RKO (cell line): ENCODE measurements at regions not wholly inside any gene's neighbourhood (a gene's known extent, or its start where the extent isn't known, plus 50 kb on each side); places are given as distances from the start of the nearest gene placed in this dataset.
"Not testable (repeated sequence)": the region's sequence is repeated elsewhere in the genome, so short reads cannot be mapped to it uniquely, and the experiment has no call there.

Experiments
- DNase-seq: peaks from one replicate; pipeline ENCODE4 v3.0.0-alpha.2; 2016; ENCODE audit warnings: low spot score

GRCh38 chr2:153626676-153627075, 148.1 kb upstream of the RPRM start:
- no peak for DNase-seq

GRCh38 chr2:153635494-153635893, 156.9 kb upstream of the RPRM start:
- no peak for DNase-seq

- no peak for DNase-seq
Measured at GRCh38 chr2:153641046-153641445, 162.5 kb upstream of the RPRM start.

DNA sequence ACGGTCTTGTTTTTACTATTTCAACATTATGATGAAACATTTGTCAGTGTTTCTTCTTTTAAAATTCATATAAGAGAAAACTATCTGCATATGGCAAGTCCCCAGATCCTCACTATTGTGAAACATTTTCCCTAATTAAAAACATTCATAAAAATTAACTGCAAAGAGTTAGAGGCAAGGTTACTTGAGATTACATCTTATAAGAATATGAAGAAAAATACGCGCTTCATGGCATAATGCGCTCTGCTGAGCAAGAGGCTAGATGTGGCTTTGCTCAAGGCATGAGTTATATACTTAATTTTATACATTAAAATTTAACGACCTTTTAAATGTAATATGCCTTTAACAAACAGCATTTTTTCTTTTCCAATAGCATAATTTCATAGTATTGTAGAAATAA, 166.4 kb upstream of the RPRM start:
- no peak for DNase-seq

DNA sequence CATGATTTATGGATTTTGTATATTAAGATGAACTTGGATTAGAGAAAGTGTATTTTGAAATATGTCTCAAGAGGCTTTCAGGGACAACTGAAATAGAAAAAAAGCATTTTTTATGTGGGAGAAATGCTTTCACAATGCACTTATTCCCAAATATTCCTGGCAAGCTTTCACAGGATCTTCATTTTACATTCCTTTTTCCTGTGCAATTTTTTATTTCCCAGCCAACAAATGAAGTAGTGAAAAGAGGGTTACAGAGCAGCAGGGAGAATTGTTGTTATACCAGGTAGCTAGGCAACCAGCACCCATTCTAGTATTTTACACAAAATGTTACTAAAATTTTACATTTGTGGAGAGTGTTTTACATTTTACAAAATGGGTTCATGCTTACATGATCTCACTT, 167.0 kb upstream of the RPRM start:
- DNase-seq: no peak

GRCh38 chr2:153657651-153658050, 179.1 kb upstream of the RPRM start:
- no peak for DNase-seq

- DNase-seq: no peak
Measured at GRCh38 chr2:153661801-153662200, 183.2 kb upstream of the RPRM start.

GRCh38 chr2:153663371-153663770, 184.8 kb upstream of the RPRM start:
- DNase-seq: no peak

DNA sequence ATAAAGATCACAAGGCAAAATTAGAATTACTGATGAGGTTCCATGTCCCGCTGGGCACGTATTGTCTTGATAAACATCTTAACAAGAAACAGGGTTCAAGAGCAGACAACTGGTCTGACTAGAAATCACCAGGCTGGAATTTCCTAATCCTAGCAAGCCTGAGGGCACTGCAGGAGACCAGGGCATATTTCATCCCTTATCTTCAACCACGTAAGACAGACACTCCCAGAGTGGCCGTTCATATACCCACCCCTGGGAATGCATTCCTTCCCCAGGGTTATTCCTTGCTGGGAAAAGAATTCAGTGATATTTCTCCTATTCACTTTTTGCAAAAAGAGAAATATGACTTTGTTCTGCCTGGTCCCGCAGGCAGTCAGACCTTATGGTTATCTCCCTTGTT, 185.4 kb upstream of the RPRM start:
- not testable (repeated sequence) for DNase-seq

DNA sequence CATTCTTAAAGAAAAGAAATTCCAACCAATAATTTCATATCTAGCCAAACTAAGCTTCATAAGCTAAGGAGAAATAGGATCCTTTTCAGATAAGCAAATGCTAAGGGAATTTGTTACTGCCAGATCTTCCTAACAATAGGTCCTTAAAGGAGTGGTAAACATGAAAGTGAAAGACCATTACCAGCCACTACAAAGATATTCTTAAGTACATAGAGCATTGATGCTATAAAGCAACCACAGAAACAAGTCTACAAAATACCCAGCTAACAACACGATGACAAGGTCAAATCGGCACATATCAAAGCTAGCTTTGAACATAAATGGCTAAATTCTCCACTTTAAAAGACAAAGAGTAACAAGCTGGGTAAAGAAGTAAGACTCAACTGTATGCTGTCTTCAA, 188.9 kb upstream of the RPRM start:
- DNase-seq: no peak

GRCh38 chr2:153668923-153669322, 190.4 kb upstream of the RPRM start:
- no peak for DNase-seq

DNA sequence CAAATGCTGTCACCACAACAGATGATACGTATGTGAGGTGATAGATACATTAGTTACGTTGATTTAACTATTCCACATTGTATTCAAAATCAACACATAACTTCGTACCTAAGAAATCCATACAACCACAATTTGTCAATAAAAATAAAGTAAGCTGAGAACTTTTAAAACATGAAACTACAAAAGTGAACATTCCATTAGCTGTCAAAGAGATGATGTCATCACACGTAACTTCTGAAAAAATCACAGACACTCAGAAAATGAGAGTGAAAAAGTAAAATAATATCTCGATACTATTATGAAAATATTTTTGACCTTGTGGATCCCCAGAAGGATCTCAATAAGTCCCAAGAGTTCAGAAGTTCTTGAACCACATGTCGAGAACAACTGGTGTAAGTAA, 161.6 kb upstream of the GALNT13 start:
- no peak for DNase-seq

GRCh38 chr2:153715218-153715850, 156.4 kb upstream of the GALNT13 start:
- DNase-seq: no peak

- no peak for DNase-seq
Measured at GRCh38 chr2:153717060-153717459, 154.7 kb upstream of the GALNT13 start.

- no peak for DNase-seq
Measured at GRCh38 chr2:153739394-153739793, 132.3 kb upstream of the GALNT13 start.

GRCh38 chr2:153761936-153762335, 109.8 kb upstream of the GALNT13 start:
- DNase-seq: no peak

DNA sequence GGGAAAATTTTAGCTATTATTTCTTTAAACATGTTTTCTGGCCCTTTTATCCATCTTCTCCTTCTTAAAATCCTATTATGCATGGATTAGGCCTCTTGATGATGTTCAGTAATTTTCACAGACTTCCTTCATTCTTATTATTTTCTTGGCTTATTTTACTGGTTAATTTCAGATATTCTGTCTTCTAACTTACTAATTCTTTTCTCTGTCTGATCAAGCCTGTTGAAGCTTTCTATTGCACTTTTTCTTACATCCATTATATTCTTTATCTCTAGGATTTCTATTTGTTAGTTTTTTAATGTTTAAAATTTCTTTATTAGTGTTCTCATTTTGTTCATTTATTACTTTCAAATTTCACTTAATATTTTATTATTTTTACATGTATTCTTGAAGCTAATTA, 105.3 kb upstream of the GALNT13 start:
- DNase-seq: no peak

- no peak for DNase-seq
Measured at GRCh38 chr2:153770359-153770991, 101.2 kb upstream of the GALNT13 start.

DNA sequence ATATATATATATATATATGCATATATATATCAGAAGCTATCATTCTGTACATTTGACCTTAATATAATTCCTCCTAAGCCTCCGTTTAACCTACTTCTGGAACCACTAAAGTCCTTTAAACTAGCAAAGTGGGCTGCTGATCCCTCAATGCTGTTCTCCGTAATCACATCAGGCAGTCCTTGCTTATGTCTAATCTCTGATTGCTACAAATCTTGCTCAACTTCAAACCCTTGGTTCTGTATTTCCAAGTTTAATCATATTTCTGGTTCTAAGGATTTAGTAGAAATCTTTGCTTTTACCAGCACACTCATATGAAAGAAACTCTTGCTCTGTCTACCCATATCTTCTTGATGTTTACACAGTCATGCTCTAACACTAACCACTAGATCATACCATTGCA, 91.5 kb upstream of the GALNT13 start:
- no peak for DNase-seq

DNA sequence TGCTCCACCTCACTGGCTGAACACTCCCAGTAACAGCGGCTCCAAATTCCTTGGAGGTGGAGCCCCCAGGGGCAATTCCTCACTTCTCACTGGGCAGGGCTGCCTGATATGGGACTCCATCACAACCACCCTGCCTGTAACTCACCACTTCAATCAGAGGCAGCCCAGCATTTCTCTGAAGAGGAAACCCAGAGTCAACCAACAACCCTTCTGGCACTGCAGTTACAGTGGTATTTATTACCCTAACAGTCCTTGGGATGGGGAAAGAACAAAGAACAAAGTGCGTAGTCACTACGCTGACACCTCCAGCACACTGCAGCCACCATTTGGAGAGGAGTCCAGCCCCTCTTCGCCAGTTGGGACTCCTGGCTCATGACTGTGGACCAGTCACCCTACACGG, 85.7 kb upstream of the GALNT13 start:
- DNase-seq: no peak

DNA sequence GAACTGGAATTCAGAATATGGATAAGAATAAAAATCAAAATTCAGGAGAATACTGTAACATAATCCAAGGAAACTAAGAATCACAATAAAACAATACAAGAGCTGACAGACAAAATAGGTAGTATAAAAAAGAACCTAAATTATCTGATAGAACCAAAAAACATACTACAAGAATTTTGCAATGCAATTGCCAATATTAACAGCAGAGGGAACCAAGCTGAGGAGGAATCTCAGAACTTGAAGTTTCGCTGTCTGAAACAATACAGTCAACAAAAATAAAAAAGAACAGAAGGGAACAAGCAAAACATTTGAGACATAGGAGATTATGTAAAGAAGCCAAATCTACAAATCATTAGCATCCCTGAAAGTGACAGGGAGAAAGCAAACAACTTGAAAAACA, 84.1 kb upstream of the GALNT13 start:
- DNase-seq: no peak

DNA sequence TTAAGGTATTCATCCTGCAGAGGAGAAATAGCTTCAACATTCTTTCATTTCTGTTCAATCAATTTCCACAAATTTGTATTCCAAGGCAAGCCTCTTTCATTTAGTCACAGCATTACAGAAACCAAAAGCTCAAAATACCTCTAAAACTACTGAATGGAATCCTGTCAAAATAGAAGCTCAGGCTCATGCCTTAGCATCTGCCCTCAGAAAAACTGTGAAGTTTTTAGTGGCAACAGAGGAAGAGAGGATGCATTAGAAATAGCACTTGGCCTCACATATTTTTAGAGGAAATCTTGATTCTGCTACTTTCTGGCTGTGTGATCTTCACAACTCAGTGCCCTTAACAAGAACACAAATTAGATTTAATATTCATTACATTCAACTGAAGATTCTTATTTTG, 69.1 kb upstream of the GALNT13 start:
- DNase-seq: no peak

- DNase-seq: no peak
Measured at GRCh38 chr2:153808679-153809078, 63.0 kb upstream of the GALNT13 start.

DNA sequence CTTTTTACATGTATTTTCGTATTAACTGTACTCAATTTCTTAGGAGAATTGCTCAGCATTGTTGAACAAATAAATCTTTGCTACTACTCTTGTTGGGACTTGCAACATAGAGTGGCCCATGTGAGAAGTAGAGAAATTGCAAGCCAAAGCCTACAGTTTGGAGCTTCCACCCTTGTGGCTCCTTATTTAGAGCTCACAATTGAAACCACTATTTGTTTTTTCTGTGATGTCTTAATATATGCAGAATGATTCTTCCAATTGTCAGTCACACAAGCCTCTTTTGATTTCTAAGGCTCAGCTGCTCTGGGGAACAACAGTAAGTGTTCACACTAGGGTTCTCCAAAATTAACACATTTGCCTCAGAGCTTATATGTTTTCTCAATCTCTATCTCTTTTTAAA, 60.2 kb upstream of the GALNT13 start:
- no peak for DNase-seq
